ENCODE measurements at regions not wholly inside any gene's neighbourhood (a gene's known extent, or its start where the extent isn't known, plus 50 kb on each side); places are given as distances from the start of the nearest gene placed in this dataset.

DNA sequence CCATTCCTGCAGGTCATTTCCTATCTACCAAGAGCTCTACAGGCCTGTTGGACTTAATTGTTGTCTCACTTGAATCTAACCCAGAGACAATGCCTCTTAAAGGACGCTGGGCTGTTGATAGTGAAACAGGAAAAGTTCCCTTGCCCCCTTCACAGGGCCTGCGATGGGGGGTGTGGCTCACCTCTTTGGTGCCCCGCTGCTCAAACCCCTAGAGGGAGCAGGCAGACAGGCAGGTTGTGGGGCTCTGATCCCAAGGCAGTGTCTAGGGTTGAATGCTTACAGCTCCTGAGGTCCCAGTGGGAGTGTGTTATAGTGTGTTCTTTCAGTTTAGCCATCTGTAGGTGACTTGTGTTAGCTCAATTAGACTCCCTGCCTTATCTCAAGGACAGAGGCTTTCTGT, 68.0 kb downstream of the OTOR start:
- FAIRE-seq: no peak
- H4K20me1 ChIP-seq (replicated peaks; ENCODE audit: control insufficient read depth, extremely low read depth, insufficient read depth, low read length): no peaks in the 10 kb centered on the region
- no peak overlapping the region for H3K9ac ChIP-seq (replicated peaks; ENCODE audit: extremely low read depth, insufficient read depth, low read length)
- ChIA-PET POLR2A (no interaction called here), CTCF (interaction anchor here (1.0 to 7.9 kb wide), 2 partner anchors 15 to 615 kb away, joined by 5 to 337 read pairs; no protein-coding TSS in a partner anchor)
- no peak overlapping the region for H3K4me2 ChIP-seq (ENCODE audit: insufficient read depth, low read length)
- no peaks in the 10 kb centered on the region for H3K79me2 ChIP-seq (ENCODE audit: control insufficient read depth, insufficient read depth, low read length)
- H3K9me3 ChIP-seq (replicated peaks; ENCODE audit: control insufficient read depth, insufficient read depth, low read length): no peaks in the 10 kb centered on the region
- BruUV-seq (replicated peaks): no TSS peak
- H3K4me3 ChIP-seq (replicated peaks in 1 of 3; ENCODE audit: insufficient read depth in 1 of 3, low read depth in 1 of 3, low read length in 3 of 3): no peak overlapping the region
- TF ChIP-seq MYC (IDR thresholded peaks at IDR 0.05; ENCODE audit: low read depth, low read length) (no peak), POLR2AphosphoS5 (IDR thresholded peaks at IDR 0.05; ENCODE audit: insufficient read depth, low read depth, low read length) (no peak), POLR2A (IDR thresholded peaks at IDR 0.05; ENCODE audit: low read depth, low read length) (no peak)
- TF ChIP-seq, protein P1, sequence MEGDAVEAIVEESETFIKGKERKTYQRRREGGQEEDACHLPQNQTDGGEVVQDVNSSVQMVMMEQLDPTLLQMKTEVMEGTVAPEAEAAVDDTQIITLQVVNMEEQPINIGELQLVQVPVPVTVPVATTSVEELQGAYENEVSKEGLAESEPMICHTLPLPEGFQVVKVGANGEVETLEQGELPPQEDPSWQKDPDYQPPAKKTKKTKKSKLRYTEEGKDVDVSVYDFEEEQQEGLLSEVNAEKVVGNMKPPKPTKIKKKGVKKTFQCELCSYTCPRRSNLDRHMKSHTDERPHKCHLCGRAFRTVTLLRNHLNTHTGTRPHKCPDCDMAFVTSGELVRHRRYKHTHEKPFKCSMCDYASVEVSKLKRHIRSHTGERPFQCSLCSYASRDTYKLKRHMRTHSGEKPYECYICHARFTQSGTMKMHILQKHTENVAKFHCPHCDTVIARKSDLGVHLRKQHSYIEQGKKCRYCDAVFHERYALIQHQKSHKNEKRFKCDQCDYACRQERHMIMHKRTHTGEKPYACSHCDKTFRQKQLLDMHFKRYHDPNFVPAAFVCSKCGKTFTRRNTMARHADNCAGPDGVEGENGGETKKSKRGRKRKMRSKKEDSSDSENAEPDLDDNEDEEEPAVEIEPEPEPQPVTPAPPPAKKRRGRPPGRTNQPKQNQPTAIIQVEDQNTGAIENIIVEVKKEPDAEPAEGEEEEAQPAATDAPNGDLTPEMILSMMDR (IDR thresholded peaks at IDR 0.05; ENCODE audit: extremely low read depth in 1 of 2, insufficient read depth in 1 of 2, low read depth in 1 of 2, low read length in 2 of 2): no peak
- TF ChIP-seq, protein P2, sequence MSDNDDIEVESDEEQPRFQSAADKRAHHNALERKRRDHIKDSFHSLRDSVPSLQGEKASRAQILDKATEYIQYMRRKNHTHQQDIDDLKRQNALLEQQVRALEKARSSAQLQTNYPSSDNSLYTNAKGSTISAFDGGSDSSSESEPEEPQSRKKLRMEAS (IDR thresholded peaks at IDR 0.05; ENCODE audit: insufficient read depth, insufficient read length): no peak
- peaks cover 2% of the 10 kb centered on the region in 2 experiments for H3K27me3 ChIP-seq (ENCODE audit: control insufficient read depth in 2 of 2, insufficient read depth in 2 of 2, low read length in 2 of 2)
- H3K27ac ChIP-seq (ENCODE audit: insufficient read depth, low read depth, low read length): no peak overlapping the region
- intact Hi-C loops (cut with micrococcal nuclease): no loop called here
- H3K9me1 ChIP-seq (replicated peaks; ENCODE audit: control insufficient read depth, extremely low read depth, insufficient read depth, low read length): no peaks in the 10 kb centered on the region
- DNase-seq (ENCODE audit: low read depth, low spot score): no peak
- no peaks in the 10 kb centered on the region for H3K4me1 ChIP-seq (ENCODE audit: control insufficient read depth, extremely low read depth, insufficient read depth, low read length)
- no peak overlapping the region for H2AFZ ChIP-seq (ENCODE audit: low read depth, low read length)
- dilution Hi-C loops (cut with MboI; ENCODE audit: extremely low pct_ligation_motif_present, low sequenced_read_pairs): loop anchor here (25.0 kb wide), 1 partner anchor 621 kb away; no protein-coding TSS in a partner anchor
- H3K36me3 ChIP-seq (ENCODE audit: control insufficient read depth in 2 of 2, extremely low read depth in 1 of 2, insufficient read depth in 2 of 2, low read length in 2 of 2): no peaks in the 10 kb centered on the region

DNA sequence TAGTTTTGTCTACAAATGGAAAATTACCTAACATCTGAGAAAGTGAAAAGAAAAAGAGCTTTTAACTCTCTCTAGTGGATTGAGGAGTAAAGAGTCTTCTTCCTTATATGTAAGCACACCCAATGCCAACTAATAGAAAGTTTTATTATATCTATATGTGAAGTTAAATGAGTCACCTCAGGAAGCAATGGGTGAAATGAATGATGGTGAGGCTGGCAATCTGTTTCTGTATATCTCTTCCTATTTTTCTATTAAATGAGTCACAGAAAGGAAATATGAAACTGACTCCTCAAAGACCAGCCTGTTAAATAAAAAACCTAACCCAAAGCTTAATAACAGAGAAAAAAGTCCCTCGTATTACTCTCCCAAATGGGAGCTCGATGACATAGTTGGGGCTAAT, 71.3 kb downstream of the OTOR start:
- POLR2A ChIA-PET: no interaction called here
- Histone ChIP-seq H3K27me3 (ENCODE audit: control insufficient read depth in 2 of 2, insufficient read depth in 2 of 2, low read length in 2 of 2) (peaks cover 0 to 2% of the 10 kb centered on the region in 2 experiments), H4K20me1 (replicated peaks; ENCODE audit: control insufficient read depth, extremely low read depth, insufficient read depth, low read length) (no peaks in the 10 kb centered on the region), H3K4me1 (ENCODE audit: control insufficient read depth, extremely low read depth, insufficient read depth, low read length) (no peaks in the 10 kb centered on the region), H3K9me3 (replicated peaks; ENCODE audit: control insufficient read depth, insufficient read depth, low read length) (no peaks in the 10 kb centered on the region), H3K27ac (ENCODE audit: insufficient read depth, low read depth, low read length) (no peak overlapping the region), H3K36me3 (ENCODE audit: control insufficient read depth in 2 of 2, extremely low read depth in 1 of 2, insufficient read depth in 2 of 2, low read length in 2 of 2) (no peaks in the 10 kb centered on the region), H3K9me1 (replicated peaks; ENCODE audit: control insufficient read depth, extremely low read depth, insufficient read depth, low read length) (no peaks in the 10 kb centered on the region), H2AFZ (ENCODE audit: low read depth, low read length) (no peak overlapping the region), H3K4me2 (ENCODE audit: insufficient read depth, low read length) (no peak overlapping the region), H3K4me3 (replicated peaks in 1 of 3; ENCODE audit: insufficient read depth in 1 of 3, low read depth in 1 of 3, low read length in 3 of 3) (no peak overlapping the region), H3K79me2 (ENCODE audit: control insufficient read depth, insufficient read depth, low read length) (no peaks in the 10 kb centered on the region), H3K9ac (replicated peaks; ENCODE audit: extremely low read depth, insufficient read depth, low read length) (no peak overlapping the region)
- FAIRE-seq (no peak), DNase-seq (ENCODE audit: low read depth, low spot score) (peak; percentile 14)
- CTCF ChIA-PET: interaction anchor here (0.9 to 7.9 kb wide), 4 partner anchors 11 to 612 kb away, joined by 3 to 337 read pairs (median 23); no protein-coding TSS in a partner anchor
- dilution Hi-C loops (cut with MboI; ENCODE audit: extremely low pct_ligation_motif_present, low sequenced_read_pairs) (loop anchor here (25.0 kb wide), 1 partner anchor 618 kb away; no protein-coding TSS in a partner anchor), intact Hi-C loops (cut with micrococcal nuclease) (no loop called here)
- BruUV-seq (replicated peaks): no TSS peak
- TF ChIP-seq POLR2A (IDR thresholded peaks at IDR 0.05; ENCODE audit: low read depth, low read length): no peak
- TF ChIP-seq, protein P1 (IDR thresholded peaks at IDR 0.05; ENCODE audit: extremely low read depth in 1 of 2, insufficient read depth in 1 of 2, low read depth in 1 of 2, low read length in 2 of 2): no peak
- TF ChIP-seq FOS (IDR thresholded peaks at IDR 0.05; ENCODE audit: borderline replicate concordance, insufficient read depth, low read length): peak; percentile 61
- TF ChIP-seq JUN (IDR thresholded peaks at IDR 0.05; ENCODE audit: borderline replicate concordance, insufficient read depth, insufficient read length, low read depth): peak; percentile 12
